ENCODE measurements at regions not wholly inside any gene's neighbourhood (a gene's known extent, or its start where the extent isn't known, plus 50 kb on each side); places are given as distances from the start of the nearest gene placed in this dataset.

DNA sequence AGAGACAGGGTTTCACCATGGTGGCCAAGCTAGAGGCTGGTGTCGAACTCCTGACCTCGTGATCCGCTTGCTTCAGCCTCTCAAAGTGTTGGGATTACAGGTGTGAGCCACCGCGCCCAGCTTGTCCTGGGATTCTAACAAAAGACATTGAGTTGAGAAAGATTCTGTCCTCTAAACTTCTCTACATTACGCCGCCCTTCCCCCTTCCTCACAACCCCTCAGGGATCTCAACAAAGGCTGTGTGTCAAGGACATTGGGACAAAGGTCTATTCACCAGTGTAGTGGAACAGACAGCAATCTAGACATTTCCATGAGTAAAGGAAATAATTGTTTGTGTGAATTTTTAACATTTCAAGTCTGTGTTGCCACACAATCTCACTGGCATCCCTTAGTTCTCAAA, 68.8 kb upstream of the KIF5B start (continued):
- TF ChIP-seq KDM5B (CRISPR knock-in tag; IDR thresholded peaks at IDR 0.05; ENCODE audit: borderline replicate concordance) (no peak), IRF2 (CRISPR knock-in tag; IDR thresholded peaks at IDR 0.05) (peak; percentile 34; the same call in 1 of the 2 replicates), NCOR1 (IDR thresholded peaks at IDR 0.05; ENCODE audit: borderline replicate concordance, low read length) (peak; percentile 47), NR2F6 (IDR thresholded peaks at IDR 0.05) (peak; percentile 72), NR2F6 (CRISPR knock-in tag; IDR thresholded peaks at IDR 0.05) (peak; percentile 84), FOXO1 (CRISPR knock-in tag; IDR thresholded peaks at IDR 0.05) (peak; percentile 48; the same call in 1 of the 2 replicates), ZFP36L1 (CRISPR knock-in tag; IDR thresholded peaks at IDR 0.05) (no peak), PTBP1 (IDR thresholded peaks at IDR 0.05; ENCODE audit: low read depth, low read length, poor library complexity, severe bottlenecking) (no peak), GFI1 (CRISPR knock-in tag; IDR thresholded peaks at IDR 0.05; ENCODE audit: borderline replicate concordance) (peak; percentile 77; the same call in 1 of the 2 replicates), HOXA7 (CRISPR knock-in tag; IDR thresholded peaks at IDR 0.05) (no peak), CREM (IDR thresholded peaks at IDR 0.05) (peak; percentile 50; the same call in 1 of the 2 replicates), CREM (CRISPR knock-in tag; IDR thresholded peaks at IDR 0.05) (no peak), ZNF557 (CRISPR knock-in tag; IDR thresholded peaks at IDR 0.05) (no peak), ZNF501 (CRISPR knock-in tag; IDR thresholded peaks at IDR 0.05) (no peak), THYN1 (CRISPR knock-in tag; IDR thresholded peaks at IDR 0.05; ENCODE audit: borderline replicate concordance, low read depth) (no peak), ZNF644 (CRISPR knock-in tag; IDR thresholded peaks at IDR 0.05; ENCODE audit: low read depth) (peak; percentile 82; the same call in 1 of the 2 replicates), ASH2L (IDR thresholded peaks at IDR 0.05; ENCODE audit: insufficient read length, low read depth, low read length) (peak; percentile 25), PITX1 (CRISPR knock-in tag; IDR thresholded peaks at IDR 0.05) (peak; percentile 51; the same call in 1 of the 2 replicates), RCOR2 (CRISPR knock-in tag; IDR thresholded peaks at IDR 0.05) (peak; percentile 59; the same call in 1 of the 2 replicates), TBX2 (CRISPR knock-in tag; IDR thresholded peaks at IDR 0.05; ENCODE audit: borderline replicate concordance) (peak; percentile 21; the same call in 1 of the 2 replicates), ISL2 (CRISPR knock-in tag; IDR thresholded peaks at IDR 0.05) (peak; percentile 77), BCL6 (CRISPR knock-in tag; IDR thresholded peaks at IDR 0.05) (peak; percentile 88), HOXA3 (CRISPR knock-in tag; IDR thresholded peaks at IDR 0.05) (peak; percentile 55), ZNF709 (CRISPR knock-in tag; IDR thresholded peaks at IDR 0.05) (no peak)
- TF ChIP-seq, protein P1, sequence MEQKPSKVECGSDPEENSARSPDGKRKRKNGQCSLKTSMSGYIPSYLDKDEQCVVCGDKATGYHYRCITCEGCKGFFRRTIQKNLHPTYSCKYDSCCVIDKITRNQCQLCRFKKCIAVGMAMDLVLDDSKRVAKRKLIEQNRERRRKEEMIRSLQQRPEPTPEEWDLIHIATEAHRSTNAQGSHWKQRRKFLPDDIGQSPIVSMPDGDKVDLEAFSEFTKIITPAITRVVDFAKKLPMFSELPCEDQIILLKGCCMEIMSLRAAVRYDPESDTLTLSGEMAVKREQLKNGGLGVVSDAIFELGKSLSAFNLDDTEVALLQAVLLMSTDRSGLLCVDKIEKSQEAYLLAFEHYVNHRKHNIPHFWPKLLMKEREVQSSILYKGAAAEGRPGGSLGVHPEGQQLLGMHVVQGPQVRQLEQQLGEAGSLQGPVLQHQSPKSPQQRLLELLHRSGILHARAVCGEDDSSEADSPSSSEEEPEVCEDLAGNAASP (CRISPR knock-in tag; IDR thresholded peaks at IDR 0.05; ENCODE audit: borderline replicate concordance) = no peak
- TF ChIP-seq, protein P2, sequence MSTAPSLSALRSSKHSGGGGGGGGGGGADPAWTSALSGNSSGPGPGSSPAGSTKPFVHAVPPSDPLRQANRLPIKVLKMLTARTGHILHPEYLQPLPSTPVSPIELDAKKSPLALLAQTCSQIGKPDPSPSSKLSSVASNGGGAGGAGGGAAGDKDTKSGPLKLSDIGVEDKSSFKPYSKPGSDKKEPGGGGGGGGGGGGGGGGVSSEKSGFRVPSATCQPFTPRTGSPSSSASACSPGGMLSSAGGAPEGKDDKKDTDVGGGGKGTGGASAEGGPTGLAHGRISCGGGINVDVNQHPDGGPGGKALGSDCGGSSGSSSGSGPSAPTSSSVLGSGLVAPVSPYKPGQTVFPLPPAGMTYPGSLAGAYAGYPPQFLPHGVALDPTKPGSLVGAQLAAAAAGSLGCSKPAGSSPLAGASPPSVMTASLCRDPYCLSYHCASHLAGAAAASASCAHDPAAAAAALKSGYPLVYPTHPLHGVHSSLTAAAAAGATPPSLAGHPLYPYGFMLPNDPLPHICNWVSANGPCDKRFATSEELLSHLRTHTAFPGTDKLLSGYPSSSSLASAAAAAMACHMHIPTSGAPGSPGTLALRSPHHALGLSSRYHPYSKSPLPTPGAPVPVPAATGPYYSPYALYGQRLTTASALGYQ (CRISPR knock-in tag; IDR thresholded peaks at IDR 0.05) = 0 out of 2 replicates have a peak, but pooled peaks have one; percentile 38
- TF ChIP-seq, protein P3, sequence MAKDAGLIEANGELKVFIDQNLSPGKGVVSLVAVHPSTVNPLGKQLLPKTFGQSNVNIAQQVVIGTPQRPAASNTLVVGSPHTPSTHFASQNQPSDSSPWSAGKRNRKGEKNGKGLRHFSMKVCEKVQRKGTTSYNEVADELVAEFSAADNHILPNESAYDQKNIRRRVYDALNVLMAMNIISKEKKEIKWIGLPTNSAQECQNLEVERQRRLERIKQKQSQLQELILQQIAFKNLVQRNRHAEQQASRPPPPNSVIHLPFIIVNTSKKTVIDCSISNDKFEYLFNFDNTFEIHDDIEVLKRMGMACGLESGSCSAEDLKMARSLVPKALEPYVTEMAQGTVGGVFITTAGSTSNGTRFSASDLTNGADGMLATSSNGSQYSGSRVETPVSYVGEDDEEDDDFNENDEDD (CRISPR knock-in tag; IDR thresholded peaks at IDR 0.05; ENCODE audit: borderline replicate concordance) = peak; percentile 40; the same call in 1 of the 2 replicates
